Activated B cell treated with CpG ODN at 0.5 μM for 24 hours (primary cell): ENCODE measurements at regions not wholly inside any gene's neighbourhood (a gene's known extent, or its start where the extent isn't known, plus 50 kb on each side); places are given as distances from the start of the nearest gene placed in this dataset.

Source experiments
- ATAC-seq: fragments of 200-7000 bp; cut with Tn5 transposase; one replicate; pipeline ENCODE4 v1.10.0; 2021; ENCODE audit warnings: low read depth, mild to moderate bottlenecking, moderate library complexity
- CTCF ChIA-PET: fragments of 350-600 bp; sonication (Branson Sonifier 250); formaldehyde crosslinking; loops from one replicate; lab custom pipeline; 2021; ENCODE audit warnings: antibody characterized with exemption; lab: Charles Lee
- POLR2A ChIA-PET: fragments of 350-600 bp; sonication (Branson Sonifier 250); formaldehyde crosslinking; loops from one replicate; lab custom pipeline; 2021; ENCODE audit warnings: antibody characterized with exemption; lab: Charles Lee
- DNase-seq: peaks from one replicate; pipeline ENCODE4 v3.0.0; 2022
- H3K27ac Mint-ChIP-seq: one replicate; pipeline ENCODE4 v1.8.0; 2020; ENCODE audit warnings: mixed read lengths
- H3K27me3 Mint-ChIP-seq: one replicate; pipeline ENCODE4 v1.8.0; 2021; ENCODE audit warnings: mixed read lengths
- H3K36me3 Mint-ChIP-seq: one replicate; pipeline ENCODE4 v1.8.0; 2021; ENCODE audit warnings: low read depth, mixed read lengths
- H3K4me1 Mint-ChIP-seq: one replicate; pipeline ENCODE4 v1.8.0; 2021; ENCODE audit warnings: mixed read lengths
- H3K4me3 Mint-ChIP-seq: one replicate; pipeline ENCODE4 v1.8.0; 2020; ENCODE audit warnings: mild to moderate bottlenecking, mixed read lengths
- H3K9me3 Mint-ChIP-seq: one replicate; pipeline ENCODE4 v1.8.0; 2020; ENCODE audit warnings: mixed read lengths
- CTCF ChIP-seq: fragments of 200-600 bp; IDR thresholded peaks from one replicate; pipeline ENCODE4 v1.8.0; 2022; ENCODE audit warnings: antibody characterized with exemption, mild to moderate bottlenecking
- intact Hi-C: fragments of 100-400 bp; cut with micrococcal nuclease; formaldehyde crosslinking; loops from one replicate; pipeline ENCODE4 v1.15.1; 2024

GRCh38 chr14:83129496-83129895 is 1595.8 kb upstream of the SEL1L start:
- ChIA-PET CTCF (no interaction called here), POLR2A (no interaction called here)
- Mint-ChIP-seq H3K4me3 (no peak overlapping the region), H3K27ac (no peak overlapping the region), H3K9me3 (peaks cover 5% of the 10 kb centered on the region), H3K36me3 (no peaks in the 10 kb centered on the region), H3K27me3 (no peaks in the 10 kb centered on the region), H3K4me1 (no peaks in the 10 kb centered on the region)
- intact Hi-C loops, result no loop called here
- DNase-seq (no peak), ATAC-seq (no peak)
- no peak for TF ChIP-seq CTCF

GRCh38 chr14:83133981-83134645 is 1600.5 kb upstream of the SEL1L start:
- no peak for TF ChIP-seq CTCF
- no peak for DNase-seq
- CTCF ChIA-PET, result no interaction called here
- H3K9me3 Mint-ChIP-seq, result peaks cover 2% of the 10 kb centered on the region
- no peak overlapping the region for H3K27ac Mint-ChIP-seq
- no peaks in the 10 kb centered on the region for H3K36me3 Mint-ChIP-seq
- H3K4me1 Mint-ChIP-seq, result no peaks in the 10 kb centered on the region
- H3K4me3 Mint-ChIP-seq, result no peak overlapping the region
- no peaks in the 10 kb centered on the region for H3K27me3 Mint-ChIP-seq
- POLR2A ChIA-PET, result no interaction called here
- intact Hi-C loops, result no loop called here
- ATAC-seq, result no peak

- DNase-seq (no peak), ATAC-seq (no peak)
- peaks cover 11% of the 10 kb centered on the region for H3K9me3 Mint-ChIP-seq
- no peak for TF ChIP-seq CTCF
- H3K4me3 Mint-ChIP-seq, result no peak overlapping the region
- no peak overlapping the region for H3K27ac Mint-ChIP-seq
- ChIA-PET POLR2A (no interaction called here), CTCF (no interaction called here)
- intact Hi-C loops, result no loop called here
- H3K4me1 Mint-ChIP-seq, result no peaks in the 10 kb centered on the region
- no peaks in the 10 kb centered on the region for H3K36me3 Mint-ChIP-seq
- H3K27me3 Mint-ChIP-seq, result no peaks in the 10 kb centered on the region
Observed at GRCh38 chr14:83140756-83141155, 1607.1 kb upstream of the SEL1L start.

- H3K9me3 Mint-ChIP-seq, result peaks cover 14% of the 10 kb centered on the region
- H3K4me3 Mint-ChIP-seq, result no peak overlapping the region
- H3K27me3 Mint-ChIP-seq, result no peaks in the 10 kb centered on the region
- CTCF ChIA-PET, result no interaction called here
- POLR2A ChIA-PET, result no interaction called here
- TF ChIP-seq CTCF, result no peak
- H3K27ac Mint-ChIP-seq, result no peak overlapping the region
- DNase-seq (no peak), ATAC-seq (no peak)
- no peaks in the 10 kb centered on the region for H3K4me1 Mint-ChIP-seq
- intact Hi-C loops, result no loop called here
- H3K36me3 Mint-ChIP-seq, result no peaks in the 10 kb centered on the region
Observed at GRCh38 chr14:83147006-83147405, 1613.4 kb upstream of the SEL1L start.

GRCh38 chr14:83151571-83151970 is 1617.9 kb upstream of the SEL1L start:
- Mint-ChIP-seq H3K4me1 (no peaks in the 10 kb centered on the region), H3K4me3 (no peak overlapping the region), H3K27ac (no peak overlapping the region), H3K27me3 (no peaks in the 10 kb centered on the region), H3K9me3 (peaks cover 7% of the 10 kb centered on the region), H3K36me3 (no peaks in the 10 kb centered on the region)
- intact Hi-C loops, result no loop called here
- ChIA-PET POLR2A (no interaction called here), CTCF (no interaction called here)
- ATAC-seq (no peak), DNase-seq (no peak)
- no peak for TF ChIP-seq CTCF
